ENCODE measurements at regions not wholly inside any gene's neighbourhood (a gene's known extent, or its start where the extent isn't known, plus 50 kb on each side); places are given as distances from the start of the nearest gene placed in this dataset.
A peak's percentile ranks its signal among the peaks of the same experiment; 100 is the strongest.

GRCh38 chr9:126222363-126222834 is 104.2 kb upstream of the MVB12B start:
- Histone ChIP-seq H3K9me1 (replicated peaks; ENCODE audit: control insufficient read depth, extremely low read depth, insufficient read depth, low read length) (no peaks in the 10 kb centered on the region), H3K4me2 (ENCODE audit: insufficient read depth, low read length) (no peak overlapping the region), H3K27me3 (ENCODE audit: control insufficient read depth in 2 of 2, insufficient read depth in 2 of 2, low read length in 2 of 2) (peaks cover 27 to 31% of the 10 kb centered on the region in 2 experiments), H3K27ac (ENCODE audit: insufficient read depth, low read depth, low read length) (no peak overlapping the region), H3K4me1 (ENCODE audit: control insufficient read depth, extremely low read depth, insufficient read depth, low read length) (no peaks in the 10 kb centered on the region), H3K4me3 (replicated peaks in 1 of 3; ENCODE audit: insufficient read depth in 1 of 3, low read depth in 1 of 3, low read length in 3 of 3) (no peak overlapping the region), H3K9me3 (replicated peaks; ENCODE audit: control insufficient read depth, insufficient read depth, low read length) (no peaks in the 10 kb centered on the region), H2AFZ (ENCODE audit: low read depth, low read length) (no peak overlapping the region), H3K36me3 (ENCODE audit: control insufficient read depth in 2 of 2, extremely low read depth in 1 of 2, insufficient read depth in 2 of 2, low read length in 2 of 2) (no peaks in the 10 kb centered on the region), H3K9ac (replicated peaks; ENCODE audit: extremely low read depth, insufficient read depth, low read length) (no peak overlapping the region), H4K20me1 (replicated peaks; ENCODE audit: control insufficient read depth, extremely low read depth, insufficient read depth, low read length) (no peaks in the 10 kb centered on the region), H3K79me2 (ENCODE audit: control insufficient read depth, insufficient read depth, low read length) (no peaks in the 10 kb centered on the region)
- FAIRE-seq (no peak), DNase-seq (ENCODE audit: low read depth, low spot score) (no peak)
- peak; percentile 50 for TF ChIP-seq EZH2 (IDR thresholded peaks at IDR 0.05; ENCODE audit: borderline replicate concordance, low read depth, low read length, severe bottlenecking)
- TF ChIP-seq FOS (IDR thresholded peaks at IDR 0.05; ENCODE audit: borderline replicate concordance, insufficient read depth, low read length) = no peak
- CTCF ChIA-PET = interaction anchor here (0.9 to 1.5 kb wide), 3 partner anchors 8 to 815 kb away, joined by 3 to 5 read pairs (median 5); no protein-coding TSS in a partner anchor
- POLR2A ChIA-PET = no interaction called here
- BruUV-seq (replicated peaks) = no TSS peak
- intact Hi-C loops (cut with micrococcal nuclease) (no loop called here), dilution Hi-C loops (cut with MboI; ENCODE audit: extremely low pct_ligation_motif_present, low sequenced_read_pairs) (no loop called here)

GRCh38 chr9:126222835-126223431 is 103.7 kb upstream of the MVB12B start:
- Histone ChIP-seq H3K79me2 (ENCODE audit: control insufficient read depth, insufficient read depth, low read length) (no peaks in the 10 kb centered on the region), H3K9me1 (replicated peaks; ENCODE audit: control insufficient read depth, extremely low read depth, insufficient read depth, low read length) (no peaks in the 10 kb centered on the region), H4K20me1 (replicated peaks; ENCODE audit: control insufficient read depth, extremely low read depth, insufficient read depth, low read length) (no peaks in the 10 kb centered on the region), H3K9ac (replicated peaks; ENCODE audit: extremely low read depth, insufficient read depth, low read length) (no peak overlapping the region), H3K4me1 (ENCODE audit: control insufficient read depth, extremely low read depth, insufficient read depth, low read length) (no peaks in the 10 kb centered on the region), H3K27me3 (ENCODE audit: control insufficient read depth in 2 of 2, insufficient read depth in 2 of 2, low read length in 2 of 2) (peaks cover 27 to 31% of the 10 kb centered on the region in 2 experiments), H3K4me3 (replicated peaks in 1 of 3; ENCODE audit: insufficient read depth in 1 of 3, low read depth in 1 of 3, low read length in 3 of 3) (no peak overlapping the region), H2AFZ (ENCODE audit: low read depth, low read length) (no peak overlapping the region), H3K36me3 (ENCODE audit: control insufficient read depth in 2 of 2, extremely low read depth in 1 of 2, insufficient read depth in 2 of 2, low read length in 2 of 2) (no peaks in the 10 kb centered on the region), H3K27ac (ENCODE audit: insufficient read depth, low read depth, low read length) (no peak overlapping the region), H3K9me3 (replicated peaks; ENCODE audit: control insufficient read depth, insufficient read depth, low read length) (no peaks in the 10 kb centered on the region), H3K4me2 (ENCODE audit: insufficient read depth, low read length) (no peak overlapping the region)
- dilution Hi-C loops (cut with MboI; ENCODE audit: extremely low pct_ligation_motif_present, low sequenced_read_pairs) = no loop called here
- DNase-seq (ENCODE audit: low read depth, low spot score) (no peak), FAIRE-seq (no peak)
- no peak for TF ChIP-seq MYC (IDR thresholded peaks at IDR 0.05; ENCODE audit: low read depth, low read length)
- no peak for TF ChIP-seq MAX (IDR thresholded peaks at IDR 0.05; ENCODE audit: insufficient read depth, insufficient read length)
- TF ChIP-seq JUN (IDR thresholded peaks at IDR 0.05; ENCODE audit: borderline replicate concordance, insufficient read depth, insufficient read length, low read depth) = no peak
- TF ChIP-seq FOS (IDR thresholded peaks at IDR 0.05; ENCODE audit: borderline replicate concordance, insufficient read depth, low read length) = no peak
- no TSS peak for BruUV-seq (replicated peaks)
- ChIA-PET CTCF (interaction anchor here (0.9 kb wide), 1 partner anchor 815 kb away, joined by 5 read pairs; no protein-coding TSS in a partner anchor), POLR2A (no interaction called here)
- intact Hi-C loops (cut with micrococcal nuclease) = no loop called here

Measured in endothelial cell of umbilical vein (primary cell).